Heart left ventricle (tissue), 16 donors: ENCODE measurements at regions not wholly inside any gene's neighbourhood (a gene's known extent, or its start where the extent isn't known, plus 50 kb on each side); places are given as distances from the start of the nearest gene placed in this dataset.
"Not testable (repeated sequence)": the region's sequence is repeated elsewhere in the genome, so short reads cannot be mapped to it uniquely, and the experiment has no call there.

Experiments
- ATAC-seq, 4 donors: fragments of 200-7000 bp; cut with Tn5 transposase; one replicate each; pipeline ENCODE4 v1.9.1; 2020 to 2022; ENCODE audit warnings: moderate library complexity in 4 of 4, mild to moderate bottlenecking in 3 of 4, moderate number of reproducible peaks in 1 of 4
- DNase-seq, 5 donors: peaks; one replicate each; pipeline ENCODE4 v3.0.0-alpha.2; 2020
- H3K27ac ChIP-seq, 12 donors: fragments of 200-600 bp; sonication (generic) in 4 of 12; one replicate each; pipeline versions ENCODE4 v1.5.0 to v1.8.0; 2016 to 2022; ENCODE audit warnings: mild to moderate bottlenecking in 2 of 12
- H3K27me3 ChIP-seq, 9 donors: fragments of 200-600 bp; sonication (generic) in 2 of 9; one replicate each; pipeline versions ENCODE4 v1.5.1 to v1.8.0; 2016 to 2022; ENCODE audit warnings: mild to moderate bottlenecking in 3 of 9
- H3K36me3 ChIP-seq, 9 donors: fragments of 200-600 bp; sonication (generic) in 2 of 9; one replicate each; pipeline versions ENCODE4 v1.5.0 to v1.8.0; 2018 to 2022; ENCODE audit warnings: mild to moderate bottlenecking in 2 of 9
- H3K4me1 ChIP-seq, 12 donors: fragments of 200-600 bp; sonication (generic) in 4 of 12; one replicate each; pipeline versions ENCODE4 v1.5.0 to v1.8.0; 2016 to 2022; ENCODE audit warnings: mild to moderate bottlenecking in 3 of 12
- H3K4me3 ChIP-seq, 12 donors: fragments of 200-600 bp; sonication (generic) in 4 of 12; one replicate each; pipeline versions ENCODE4 v1.5.0 to v1.8.0; 2017 to 2022; ENCODE audit warnings: mild to moderate bottlenecking in 9 of 12, moderate library complexity in 4 of 12
- H3K9me3 ChIP-seq, 12 donors: fragments of 200-600 bp; sonication (generic) in 4 of 12; one replicate each; pipeline versions ENCODE4 v1.5.0 to v1.8.0; 2016 to 2022; ENCODE audit warnings: mild to moderate bottlenecking in 1 of 12
- POLR2A ChIP-seq, 2 donors: fragments of 450-650 bp; IDR thresholded peaks; one replicate each; pipeline ENCODE4 v1.6.1; 2017; ENCODE audit warnings: antibody characterized with exemption in 2 of 2, mild to moderate bottlenecking in 2 of 2, moderate library complexity in 2 of 2
- WGBS, 4 donors: extraction: QIAGEN DNeasy Blood & Tissue Kit in 2 of 4; methylation state at CpG; one replicate each; pipeline versions ENCODE4 v1.1.5 to v1.1.7; 2013 to 2018; 5-methylcytosine and 5-hydroxymethylcytosine counted together
- intact Hi-C, 10 donors: fragments of 100-400 bp; cut with DNase I; formaldehyde crosslinking; loops; one replicate each; pipeline versions ENCODE4 v1.11.1 to v1.14.2; 2022
- TF ChIP-seq, protein P1 (sequence below), 12 donors: fragments of 200-600 bp; sonication (generic) in 4 of 12; IDR thresholded peaks; one replicate each; pipeline versions ENCODE4 v1.5.0 to v1.8.0; 2018 to 2022; ENCODE audit warnings: antibody characterized with exemption in 12 of 12, mild to moderate bottlenecking in 5 of 12
- donor health status: ischemic (EF 13 %, LVEDD 7.1; RV severe dilation, severe dysfunction).
- donor health status: healthy with polysubstance abuse.
- donor health status: DM: no; HTN: yes; CAD: no.
- donor health status: DM: no; HTN: no; CAD: no.
- donor health status: ischemic (EF 25% LVEDD 6.9; RV normal size, moderate dysfunction).
- donor health status: ischemic (EF 25% LVEDD 5.7; RV mildly dilated, moderate dysfunction).
- donor health status: healthy.
- donor health status: DM: yes; HTN: yes; CAD: no.
- donor health status: ischemic (EF 35%, LVEDD 5.7; RV mildly dilated, moderate dysfunction).
- donor health status: nonischemic (EF 11% LVEDD 7.7; RV severe dilation, severe dysfunction).
- donor health status: DM: yes; HTN: yes; CAD: no.
- donor health status: PGD.
- donor health status: ischemic (EF 29% LVEDD 5.4; RV normal size, mild dysfunction).
- donor health status: nonischemic (EF 23%, LVEDD 6.1; RV moderate dilation, normal function).

- ATAC-seq (peak in 3 of 4 donors; percentile 36 to 50 (median 49)), DNase-seq (peak in 1 of 5 donors; percentile 35)
- TF ChIP-seq, protein P1, sequence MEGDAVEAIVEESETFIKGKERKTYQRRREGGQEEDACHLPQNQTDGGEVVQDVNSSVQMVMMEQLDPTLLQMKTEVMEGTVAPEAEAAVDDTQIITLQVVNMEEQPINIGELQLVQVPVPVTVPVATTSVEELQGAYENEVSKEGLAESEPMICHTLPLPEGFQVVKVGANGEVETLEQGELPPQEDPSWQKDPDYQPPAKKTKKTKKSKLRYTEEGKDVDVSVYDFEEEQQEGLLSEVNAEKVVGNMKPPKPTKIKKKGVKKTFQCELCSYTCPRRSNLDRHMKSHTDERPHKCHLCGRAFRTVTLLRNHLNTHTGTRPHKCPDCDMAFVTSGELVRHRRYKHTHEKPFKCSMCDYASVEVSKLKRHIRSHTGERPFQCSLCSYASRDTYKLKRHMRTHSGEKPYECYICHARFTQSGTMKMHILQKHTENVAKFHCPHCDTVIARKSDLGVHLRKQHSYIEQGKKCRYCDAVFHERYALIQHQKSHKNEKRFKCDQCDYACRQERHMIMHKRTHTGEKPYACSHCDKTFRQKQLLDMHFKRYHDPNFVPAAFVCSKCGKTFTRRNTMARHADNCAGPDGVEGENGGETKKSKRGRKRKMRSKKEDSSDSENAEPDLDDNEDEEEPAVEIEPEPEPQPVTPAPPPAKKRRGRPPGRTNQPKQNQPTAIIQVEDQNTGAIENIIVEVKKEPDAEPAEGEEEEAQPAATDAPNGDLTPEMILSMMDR (IDR thresholded peaks at IDR 0.05), result peak in 11 of 12 donors; percentile 8 to 56 (median 41)
- intact Hi-C loops, result loop anchor here in 4 of 10 donors (10.0 kb wide), 4 partner anchors 76 to 266 kb away; partner anchors contain the start of genes MDH2 (in 1 of the 4) and STYXL1 (in 1 of the 4)
- not testable (repeated sequence) for H3K36me3 ChIP-seq, H3K4me3 ChIP-seq, H3K4me1 ChIP-seq, H3K27ac ChIP-seq, H3K9me3 ChIP-seq
- H3K27me3 ChIP-seq, result peaks cover 0 to 11% (median 0%) of the 10 kb centered on the region in 9 donors
Measured at GRCh38 chr7:76130661-76131060, 71.0 kb upstream of the SRRM3 start.

GRCh38 chr7:76131887-76132286, 69.8 kb upstream of the SRRM3 start:
- intact Hi-C loops, result loop anchor here in 4 of 10 donors (10.0 kb wide), 4 partner anchors 77 to 267 kb away; partner anchors contain the start of genes MDH2 (in 1 of the 4) and STYXL1 (in 1 of the 4)
- H3K36me3 ChIP-seq, H3K4me3 ChIP-seq, DNase-seq, H3K9me3 ChIP-seq, ATAC-seq, H3K27ac ChIP-seq, H3K4me1 ChIP-seq: not testable (repeated sequence)
- 80 to 90% (median 84%) methylated on average over 5 of the region's 5 CpGs for WGBS, 4 donors
- peaks cover 0 to 11% (median 0%) of the 10 kb centered on the region in 9 donors for H3K27me3 ChIP-seq

DNA sequence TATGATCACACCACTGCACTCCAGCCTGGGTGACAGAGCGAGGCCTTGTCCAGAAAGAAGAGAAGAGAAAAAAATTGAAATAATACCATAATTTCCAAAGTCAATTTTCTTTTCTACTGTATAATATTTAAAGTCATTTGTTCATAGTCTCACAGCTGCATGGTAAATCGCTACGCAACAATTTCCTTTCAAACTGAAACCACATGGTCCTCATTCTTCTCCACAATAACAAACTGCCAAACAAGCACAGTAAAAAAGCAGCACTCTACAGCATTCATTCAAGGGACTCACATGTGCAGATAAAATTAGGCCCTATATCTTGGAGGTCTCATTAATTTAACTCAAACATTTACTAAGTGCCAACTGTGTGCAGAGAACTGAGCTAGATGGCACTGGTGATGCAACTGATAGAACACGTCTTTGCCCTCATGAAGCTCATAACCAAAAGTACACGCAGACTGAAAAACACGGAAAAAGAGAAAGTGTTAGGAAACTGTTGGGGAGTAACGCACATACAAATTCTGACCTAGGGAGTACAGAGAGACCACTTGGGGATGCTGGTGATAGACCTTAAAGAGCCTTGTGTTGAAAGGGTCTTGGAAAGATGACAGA, 68.4 kb upstream of the SRRM3 start:
- TF ChIP-seq, protein P1 (IDR thresholded peaks at IDR 0.05), result no peak
- TF ChIP-seq POLR2A (IDR thresholded peaks at IDR 0.05), result no peak
- no peak for ATAC-seq
- DNase-seq, result no peak
- Histone ChIP-seq H3K36me3 (no peaks in the 10 kb centered on the region), H3K4me3 (no peak overlapping the region), H3K4me1 (peaks cover 0 to 10% (median 0%) of the 10 kb centered on the region in 12 donors), H3K27me3 (peaks cover 0 to 11% (median 0%) of the 10 kb centered on the region in 9 donors), H3K9me3 (no peaks in the 10 kb centered on the region), H3K27ac (no peak overlapping the region)
- intact Hi-C loops, result loop anchor here in 4 of 10 donors (10.0 kb wide), 4 partner anchors 78 to 268 kb away; partner anchors contain the start of genes MDH2 (in 1 of the 4) and STYXL1 (in 1 of the 4)
- 60 to 71% (median 69%) methylated on average over 7 of the region's 7 CpGs for WGBS, 4 donors

DNA sequence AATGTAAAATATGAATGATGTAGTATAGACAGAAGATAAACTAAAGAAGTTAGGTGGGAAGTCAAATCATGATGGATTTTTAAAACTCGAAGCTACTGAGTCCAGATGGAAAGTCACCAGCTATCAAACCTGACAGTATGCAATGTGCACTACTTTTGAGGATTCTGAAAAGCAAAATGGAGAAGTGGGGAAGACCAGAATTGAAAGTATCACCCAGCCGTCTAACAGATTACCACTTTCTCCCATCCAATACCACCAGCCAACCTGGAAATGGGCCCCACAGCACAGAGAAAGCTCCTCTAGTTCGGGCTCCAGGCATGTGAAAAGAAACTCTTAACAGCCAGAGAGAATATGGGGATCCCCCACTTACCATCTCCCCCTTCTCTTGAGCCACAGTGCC, 67.9 kb upstream of the SRRM3 start:
- Histone ChIP-seq H3K27me3 (peaks cover 0 to 11% (median 0%) of the 10 kb centered on the region in 9 donors), H3K4me1 (peaks cover 0 to 10% (median 0%) of the 10 kb centered on the region in 12 donors), H3K9me3 (no peaks in the 10 kb centered on the region), H3K36me3 (no peaks in the 10 kb centered on the region), H3K4me3 (no peak overlapping the region), H3K27ac (no peak overlapping the region)
- DNase-seq, result no peak
- no peak for ATAC-seq
- TF ChIP-seq POLR2A (IDR thresholded peaks at IDR 0.05), result no peak
- TF ChIP-seq, protein P1 (IDR thresholded peaks at IDR 0.05), result no peak
- intact Hi-C loops, result loop anchor here in 4 of 10 donors (10.0 kb wide), 4 partner anchors 79 to 269 kb away; partner anchors contain the start of genes MDH2 (in 1 of the 4) and STYXL1 (in 1 of the 4)
- 50 to 66% (median 60%) methylated on average over 3 of the region's 3 CpGs for WGBS, 4 donors

DNA sequence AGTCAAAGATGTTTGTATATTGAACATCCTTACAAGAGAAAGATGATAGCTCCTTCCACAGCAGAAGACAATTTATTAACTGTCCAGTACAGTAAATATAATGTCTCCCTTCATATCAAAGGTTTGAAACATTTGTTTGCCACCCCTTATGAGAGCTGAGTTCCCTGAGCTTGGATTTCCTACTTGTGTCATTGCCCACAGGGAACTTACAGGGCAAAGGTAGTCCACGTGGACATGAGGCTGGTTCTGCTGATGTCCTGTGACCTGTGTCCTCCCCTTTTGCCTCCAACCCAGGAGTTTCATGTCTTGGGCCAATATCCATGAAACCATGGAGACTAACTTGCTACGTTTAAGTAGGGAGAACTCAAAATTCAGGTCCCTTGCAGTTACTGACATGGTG, 66.4 kb upstream of the SRRM3 start:
- not testable (repeated sequence) for H3K4me3 ChIP-seq, H3K27ac ChIP-seq, H3K4me1 ChIP-seq, DNase-seq, H3K36me3 ChIP-seq, ATAC-seq, H3K9me3 ChIP-seq
- 62 to 67% (median 65%) methylated on average over 2 of the region's 2 CpGs for WGBS, 4 donors
- intact Hi-C loops, result loop anchor here in 4 of 10 donors (10.0 kb wide), 4 partner anchors 80 to 270 kb away; partner anchors contain the start of genes MDH2 (in 1 of the 4) and STYXL1 (in 1 of the 4)
- peaks cover 0 to 11% (median 0%) of the 10 kb centered on the region in 9 donors for H3K27me3 ChIP-seq

DNA sequence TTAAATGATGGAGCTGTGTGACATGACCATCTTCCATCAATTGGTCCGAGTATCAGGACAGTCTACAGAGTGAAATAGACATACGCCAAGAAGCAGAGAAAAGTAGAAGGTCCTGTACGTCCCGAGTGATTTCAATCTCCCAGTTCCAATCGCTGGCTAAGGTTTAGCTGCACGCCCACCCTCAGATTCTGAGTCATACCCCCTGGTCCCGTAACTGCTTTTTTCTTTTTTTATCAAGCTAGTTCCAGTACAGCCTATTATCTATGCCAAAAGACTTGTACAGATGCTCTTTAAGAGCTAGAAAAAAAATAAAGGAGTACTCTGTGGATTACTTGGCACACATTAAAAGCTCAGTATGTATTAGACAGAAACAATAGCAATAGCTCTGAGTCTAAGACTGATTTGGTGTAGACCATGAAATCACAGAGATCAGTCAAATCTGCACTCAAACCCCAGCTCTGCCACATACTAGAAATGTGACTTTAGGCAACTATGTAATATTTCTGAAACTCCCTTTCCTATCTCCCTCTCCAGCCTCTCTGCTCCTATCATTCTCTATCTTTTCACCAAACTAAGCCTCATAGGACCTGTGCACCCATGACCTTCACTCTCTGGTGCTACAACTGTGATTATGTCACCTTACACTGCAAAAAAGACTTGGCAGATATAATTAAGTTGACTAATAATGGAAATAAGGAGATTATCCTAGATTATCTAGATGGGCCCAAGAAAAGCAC, 63.0 kb upstream of the SRRM3 start:
- not testable (repeated sequence) for DNase-seq, H3K36me3 ChIP-seq, H3K4me1 ChIP-seq, ATAC-seq, H3K27me3 ChIP-seq, H3K4me3 ChIP-seq, H3K9me3 ChIP-seq, H3K27ac ChIP-seq
- intact Hi-C loops, result loop anchor here in 4 of 10 donors (10.0 kb wide), 4 partner anchors 84 to 274 kb away; partner anchors contain the start of genes MDH2 (in 1 of the 4) and STYXL1 (in 1 of the 4)
- 62 to 74% (median 70%) methylated on average over 7 of the region's 7 CpGs for WGBS, 4 donors
